Thymus (tissue), 11 donors: ENCODE measurements at regions not wholly inside any gene's neighbourhood (a gene's known extent, or its start where the extent isn't known, plus 50 kb on each side); places are given as distances from the start of the nearest gene placed in this dataset.

ENCODE experiments used
- DNase-seq, 9 donors: peaks; one replicate each; pipeline ENCODE4 v3.0.0-alpha.2; 2013; ENCODE audit warnings: low spot score in 9 of 9, low read depth in 6 of 9, missing footprints in 1 of 9
- H3K27ac ChIP-seq, 2 donors: one replicate each; pipeline ENCODE4 v1.5.1; 2013; ENCODE audit warnings: control low read depth in 1 of 2, low read depth in 1 of 2, low read length in 1 of 2, mild to moderate bottlenecking in 1 of 2, moderate library complexity in 1 of 2
- H3K27me3 ChIP-seq, 2 donors: one replicate each; pipeline ENCODE4 v1.5.1; 2013; ENCODE audit warnings: low read length in 1 of 2; ENCODE audit not compliant: control insufficient read depth in 2 of 2, insufficient read depth in 1 of 2
- H3K36me3 ChIP-seq, 2 donors: one replicate each; pipeline ENCODE4 v1.5.1; 2013; ENCODE audit warnings: low read length in 1 of 2, mild to moderate bottlenecking in 1 of 2, moderate library complexity in 1 of 2; ENCODE audit not compliant: control insufficient read depth in 2 of 2, insufficient read depth in 2 of 2
- H3K4me1 ChIP-seq, 2 donors: one replicate each; pipeline ENCODE4 v1.5.1; 2013; ENCODE audit warnings: low read length in 2 of 2; ENCODE audit not compliant: control insufficient read depth in 2 of 2, insufficient read depth in 2 of 2
- H3K4me3 ChIP-seq, 2 donors: one replicate each; pipeline ENCODE4 v1.5.1; 2013; ENCODE audit warnings: low read length in 2 of 2, control low read depth in 1 of 2, mild to moderate bottlenecking in 1 of 2
- H3K9me3 ChIP-seq, 2 donors: one replicate each; pipeline ENCODE4 v1.5.1; 2013; ENCODE audit warnings: low read length in 1 of 2, mild to moderate bottlenecking in 1 of 2; ENCODE audit not compliant: control insufficient read depth in 2 of 2, insufficient read depth in 1 of 2
- WGBS: extraction: QIAGEN DNeasy Blood & Tissue Kit; methylation state at CpG from one replicate; pipeline ENCODE4 v1.1.7; 2013; 5-methylcytosine and 5-hydroxymethylcytosine counted together
- donor health status: healthy.

DNA sequence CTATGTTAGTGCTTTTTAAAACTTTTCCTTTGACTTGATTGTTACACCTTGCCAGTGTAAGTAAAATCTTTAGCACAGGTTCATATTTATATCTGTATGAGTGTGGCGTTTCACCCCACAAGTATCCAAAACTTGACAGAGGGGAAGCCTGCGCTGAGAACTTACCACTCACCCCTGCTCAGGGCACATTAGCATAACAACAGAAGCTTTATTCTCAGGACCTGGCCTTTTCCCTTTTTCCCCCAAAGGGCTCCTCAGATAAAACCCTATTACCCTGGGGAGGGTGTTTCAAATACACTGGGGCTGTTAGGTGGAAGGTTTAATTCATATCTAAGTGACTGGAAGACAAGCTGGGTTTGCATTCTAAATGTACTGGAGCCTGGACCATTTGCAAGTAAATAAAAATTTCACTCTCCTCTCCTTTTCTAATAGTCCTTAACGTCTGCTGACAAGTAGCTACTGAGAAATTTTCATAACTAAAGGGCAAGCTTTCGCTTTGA lies 276.6 kb downstream of the RNF152 start:
- WGBS, result 92% methylated on average over 4 of the region's 4 CpGs
- no peak overlapping the region for H3K4me3 ChIP-seq
- H3K27me3 ChIP-seq, result no peaks in the 10 kb centered on the region
- H3K27ac ChIP-seq, result no peak overlapping the region
- no peaks in the 10 kb centered on the region for H3K4me1 ChIP-seq
- H3K36me3 ChIP-seq, result no peaks in the 10 kb centered on the region
- DNase-seq, result no peak
- H3K9me3 ChIP-seq, result no peaks in the 10 kb centered on the region

DNA sequence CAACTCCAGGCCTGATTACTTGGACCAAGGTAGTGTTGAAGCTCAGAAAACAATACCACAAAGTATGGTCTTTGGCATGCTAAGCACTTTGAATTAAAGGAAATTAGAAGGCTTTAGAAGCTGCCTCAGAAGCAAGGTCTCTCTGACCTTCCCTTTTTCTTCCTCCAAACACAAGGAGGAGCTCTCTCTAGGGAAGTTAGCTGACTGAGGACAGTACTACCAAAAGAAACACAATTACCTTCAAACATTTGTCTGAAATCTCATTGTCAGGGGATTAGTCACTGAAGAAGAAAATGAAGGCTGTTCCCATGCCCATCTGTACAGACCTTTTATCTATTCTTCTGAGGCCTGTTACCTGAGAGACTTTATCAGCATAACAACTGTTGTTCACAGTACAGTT lies 279.3 kb downstream of the CDH20 start:
- Histone ChIP-seq H3K27ac (no peak overlapping the region), H3K36me3 (no peaks in the 10 kb centered on the region), H3K4me3 (no peak overlapping the region), H3K4me1 (no peaks in the 10 kb centered on the region), H3K9me3 (no peaks in the 10 kb centered on the region), H3K27me3 (no peaks in the 10 kb centered on the region)
- DNase-seq, result no peak

DNA sequence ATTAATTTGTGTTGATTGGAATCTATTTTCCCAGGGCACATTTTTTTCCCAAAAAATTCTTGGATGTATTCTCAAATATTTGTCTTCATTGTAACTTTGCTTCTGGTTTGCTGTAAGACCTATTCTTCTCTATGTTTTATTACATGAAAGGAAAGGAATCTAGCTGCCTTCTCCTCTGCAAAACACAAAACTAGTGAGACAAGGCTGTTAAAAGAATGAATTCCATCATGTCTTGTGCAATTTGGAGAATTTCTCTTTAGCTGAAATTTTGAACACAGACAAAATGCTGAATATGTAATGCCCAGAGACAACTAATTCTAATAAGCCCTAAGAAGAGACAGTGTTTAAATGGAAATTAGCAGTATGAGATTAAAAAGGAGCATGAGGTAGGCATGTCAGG lies 275.9 kb downstream of the CDH20 start:
- Histone ChIP-seq H3K4me1 (no peaks in the 10 kb centered on the region), H3K9me3 (no peaks in the 10 kb centered on the region), H3K27me3 (peaks cover 0 to 11% of the 10 kb centered on the region in 2 donors), H3K27ac (no peak overlapping the region), H3K36me3 (no peaks in the 10 kb centered on the region), H3K4me3 (no peak overlapping the region)
- DNase-seq, result no peak

DNA sequence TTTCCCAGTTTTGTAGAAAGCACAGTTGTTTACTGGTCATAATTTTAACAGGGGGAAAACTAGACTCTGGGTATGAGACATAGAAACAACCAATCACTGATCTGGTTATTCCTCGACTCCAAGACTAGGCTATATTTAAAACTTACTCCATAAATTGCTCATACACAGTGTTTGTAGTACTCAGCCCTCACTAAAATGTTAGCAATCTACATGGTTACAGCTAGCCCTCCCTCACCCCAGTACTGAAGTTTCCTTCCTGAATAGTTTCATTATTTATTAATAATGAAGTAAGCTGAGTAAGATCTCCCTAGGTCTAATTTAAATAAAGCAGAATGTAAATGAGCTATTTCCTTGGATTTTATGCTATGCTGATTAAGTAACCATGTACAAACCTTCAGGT lies 275.1 kb downstream of the CDH20 start:
- no peak overlapping the region for H3K4me3 ChIP-seq
- H3K9me3 ChIP-seq, result no peaks in the 10 kb centered on the region
- H3K4me1 ChIP-seq, result no peaks in the 10 kb centered on the region
- no peaks in the 10 kb centered on the region for H3K36me3 ChIP-seq
- no peak for DNase-seq
- H3K27me3 ChIP-seq, result peaks cover 0 to 11% of the 10 kb centered on the region in 2 donors
- 94% methylated on average over 1 of the region's 1 CpG for WGBS
- no peak overlapping the region for H3K27ac ChIP-seq

DNA sequence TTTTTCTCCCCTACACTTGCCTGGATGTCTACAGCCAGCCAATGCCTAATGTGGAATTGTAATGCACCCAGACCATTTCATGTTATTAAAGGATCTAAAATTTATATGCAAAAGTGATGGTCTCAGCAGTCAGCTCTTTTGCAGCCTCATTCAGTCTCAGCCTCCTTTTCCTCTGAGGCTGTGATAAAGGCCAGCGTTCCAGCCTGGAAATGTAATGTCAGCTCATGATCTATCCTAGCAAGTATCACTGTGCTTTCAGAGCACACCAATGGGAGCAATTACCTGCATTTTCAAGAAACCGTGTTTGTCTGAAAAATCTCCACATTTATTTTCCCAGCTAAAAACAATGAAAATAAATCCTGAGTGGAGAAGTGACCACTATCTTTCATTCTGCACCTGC lies 274.6 kb downstream of the CDH20 start:
- no peaks in the 10 kb centered on the region for H3K9me3 ChIP-seq
- H3K4me1 ChIP-seq, result no peaks in the 10 kb centered on the region
- 95% methylated on average over 2 of the region's 2 CpGs for WGBS
- peaks cover 0 to 11% of the 10 kb centered on the region in 2 donors for H3K27me3 ChIP-seq
- DNase-seq, result no peak
- no peak overlapping the region for H3K4me3 ChIP-seq
- H3K36me3 ChIP-seq, result no peaks in the 10 kb centered on the region
- no peak overlapping the region for H3K27ac ChIP-seq

DNA sequence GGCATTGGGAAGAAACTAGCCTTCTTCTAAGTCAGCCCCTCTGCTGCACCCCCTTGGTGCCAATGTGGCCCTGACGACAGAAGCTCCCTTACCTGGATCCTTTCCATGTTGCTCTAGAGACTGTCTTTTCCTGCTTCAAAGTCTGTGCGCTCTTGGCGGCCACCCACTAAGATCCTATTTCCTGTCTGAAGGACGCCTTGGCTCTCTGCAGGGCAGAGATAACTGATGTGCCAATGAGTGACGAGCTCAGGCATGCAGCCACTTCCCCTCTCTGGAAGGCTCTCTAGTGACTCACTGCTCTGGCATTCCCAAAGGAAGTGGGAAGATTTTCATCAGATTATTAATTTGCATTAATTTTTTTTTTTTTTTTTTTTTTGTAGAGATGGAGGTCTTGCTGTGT lies 273.5 kb downstream of the CDH20 start:
- no peak for DNase-seq
- WGBS, result 7% methylated on average over 5 of the region's 5 CpGs
- no peaks in the 10 kb centered on the region for H3K36me3 ChIP-seq
- no peak overlapping the region for H3K27ac ChIP-seq
- peaks cover 0 to 11% of the 10 kb centered on the region in 2 donors for H3K27me3 ChIP-seq
- H3K9me3 ChIP-seq, result no peaks in the 10 kb centered on the region
- no peaks in the 10 kb centered on the region for H3K4me1 ChIP-seq
- no peak overlapping the region for H3K4me3 ChIP-seq

DNA sequence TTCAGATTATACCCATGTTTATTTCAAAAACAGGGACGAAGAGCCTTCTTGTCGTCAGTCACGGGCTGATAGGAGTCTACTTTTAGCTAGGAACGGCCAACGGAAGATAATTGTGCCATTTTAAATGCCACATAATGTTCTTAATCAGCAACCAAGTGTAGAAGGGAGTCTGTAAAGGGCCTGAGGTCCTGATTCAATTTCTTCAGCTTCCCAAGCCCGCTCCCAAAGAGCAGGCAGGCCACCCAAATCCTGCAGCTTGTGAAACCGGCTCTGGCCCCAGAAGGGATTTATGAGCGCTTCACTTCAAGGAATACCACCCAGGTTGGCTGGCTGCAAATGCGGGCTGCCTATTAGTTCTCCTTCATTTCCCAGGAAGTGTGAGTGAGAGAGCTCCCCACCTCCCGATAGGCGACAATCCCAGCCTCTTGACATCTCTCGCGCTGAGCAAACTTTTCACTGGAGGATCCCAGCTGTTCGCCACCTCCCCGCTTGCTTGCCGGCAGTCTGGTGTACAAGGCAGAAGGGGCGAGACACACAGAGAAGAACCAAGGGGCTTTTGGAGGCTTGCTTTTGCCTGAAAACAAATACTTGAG lies 272.9 kb downstream of the CDH20 start:
- Histone ChIP-seq H3K4me3 (no peak overlapping the region), H3K27me3 (peaks cover 0 to 11% of the 10 kb centered on the region in 2 donors), H3K4me1 (no peaks in the 10 kb centered on the region), H3K27ac (no peak overlapping the region), H3K36me3 (no peaks in the 10 kb centered on the region), H3K9me3 (no peaks in the 10 kb centered on the region)
- DNase-seq, result no peak
- WGBS, result 68% methylated on average over 17 of the region's 17 CpGs

DNA sequence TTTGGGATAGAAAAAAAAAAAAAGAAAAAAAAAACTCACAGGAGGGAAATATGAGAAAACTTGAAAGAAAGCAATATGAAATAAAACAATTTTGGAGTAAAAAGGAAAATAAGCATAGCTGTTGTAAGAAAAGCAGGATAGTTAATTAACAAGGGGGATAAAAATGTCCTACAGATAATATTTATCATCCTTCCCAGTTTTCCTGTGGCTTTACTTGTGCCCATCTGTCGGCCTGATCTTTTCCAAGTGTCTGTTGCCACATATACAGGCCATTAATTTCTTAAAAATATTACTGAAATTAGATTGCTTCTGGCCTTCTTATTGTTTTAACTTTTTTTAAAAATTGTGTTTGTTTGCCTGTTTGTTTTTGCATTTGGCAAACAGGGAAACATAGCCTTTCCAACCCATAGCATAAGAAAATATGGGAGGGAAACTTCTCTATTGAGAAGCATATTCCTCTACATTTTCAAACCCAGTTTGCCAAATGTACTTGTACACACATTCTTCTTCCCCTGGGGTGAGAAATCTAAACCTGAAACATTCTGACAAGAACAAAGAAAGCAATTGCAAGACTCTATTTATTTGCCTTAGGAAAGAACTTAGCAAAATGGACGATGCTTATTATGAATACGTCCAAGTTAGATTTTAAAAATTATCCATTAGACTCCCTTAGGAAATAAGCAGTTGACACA lies 272.3 kb downstream of the CDH20 start:
- no peak overlapping the region for H3K4me3 ChIP-seq
- no peak for DNase-seq

More for the DNA sequence above, 272.3 kb downstream of the CDH20 start:
- Histone ChIP-seq H3K27ac (no peak overlapping the region), H3K9me3 (no peaks in the 10 kb centered on the region), H3K36me3 (no peaks in the 10 kb centered on the region), H3K27me3 (peaks cover 0 to 11% of the 10 kb centered on the region in 2 donors), H3K4me1 (no peaks in the 10 kb centered on the region)
- WGBS, result 72% methylated on average over 3 of the region's 3 CpGs
